KMS-11 (cell line): ENCODE measurements at regions not wholly inside any gene's neighbourhood (a gene's known extent, or its start where the extent isn't known, plus 50 kb on each side); places are given as distances from the start of the nearest gene placed in this dataset.

Experiments
- H2AFZ ChIP-seq: fragments of 200-600 bp; sonication (generic); 2 replicates; pipeline ENCODE4 v1.6.1; 2016; ENCODE audit warnings: antibody characterized with exemption, mixed run types, low read depth
- H3K27ac ChIP-seq: fragments of 200-600 bp; sonication (generic); 2 replicates; pipeline ENCODE4 v1.6.1; 2016; ENCODE audit warnings: mild to moderate bottlenecking, mixed run types
- H3K27me3 ChIP-seq: fragments of 200-600 bp; sonication (generic); 2 replicates; pipeline ENCODE4 v1.6.1; 2017; ENCODE audit warnings: mild to moderate bottlenecking, low read depth, mixed run types, moderate library complexity; ENCODE audit not compliant: insufficient read depth
- H3K36me3 ChIP-seq: fragments of 200-600 bp; sonication (generic); 2 replicates; pipeline ENCODE4 v1.6.1; 2017; ENCODE audit warnings: mild to moderate bottlenecking, mixed run types; ENCODE audit not compliant: insufficient read depth
- H3K4me1 ChIP-seq: fragments of 200-600 bp; sonication (generic); 2 replicates; pipeline ENCODE4 v1.6.1; 2016; ENCODE audit warnings: mild to moderate bottlenecking, low read depth, mixed run types; ENCODE audit not compliant: poor library complexity, severe bottlenecking
- H3K4me2 ChIP-seq: fragments of 200-600 bp; sonication (generic); 2 replicates; pipeline ENCODE4 v1.7.0; 2016; ENCODE audit warnings: mild to moderate bottlenecking, mixed run types
- H3K4me3 ChIP-seq: fragments of 200-600 bp; sonication (generic); IDR thresholded peaks from 2 replicates; pipeline ENCODE4 v1.6.1; 2017; ENCODE audit warnings: low read depth, low read length, mixed read lengths; ENCODE audit not compliant: insufficient read depth
- H3K79me2 ChIP-seq: fragments of 200-600 bp; sonication (generic); 2 replicates; pipeline ENCODE4 v1.6.1; 2016; ENCODE audit warnings: low read depth, mixed run types; ENCODE audit not compliant: insufficient read depth
- H3K9ac ChIP-seq: fragments of 200-600 bp; sonication (generic); 2 replicates; pipeline ENCODE4 v1.6.1; 2016; ENCODE audit warnings: mild to moderate bottlenecking, mixed run types
- H4K20me1 ChIP-seq: fragments of 200-600 bp; sonication (generic); 2 replicates; pipeline ENCODE4 v1.6.1; 2016; ENCODE audit warnings: mild to moderate bottlenecking, mixed run types; ENCODE audit not compliant: insufficient read depth
- TF ChIP-seq, protein P1 (sequence below): fragments of 200-600 bp; sonication (generic); conservative IDR thresholded peaks from 2 replicates; pipeline ENCODE4 v1.6.1; 2017; ENCODE audit warnings: low read depth, mild to moderate bottlenecking, antibody characterized with exemption, low read length, moderate library complexity, mixed read lengths

DNA sequence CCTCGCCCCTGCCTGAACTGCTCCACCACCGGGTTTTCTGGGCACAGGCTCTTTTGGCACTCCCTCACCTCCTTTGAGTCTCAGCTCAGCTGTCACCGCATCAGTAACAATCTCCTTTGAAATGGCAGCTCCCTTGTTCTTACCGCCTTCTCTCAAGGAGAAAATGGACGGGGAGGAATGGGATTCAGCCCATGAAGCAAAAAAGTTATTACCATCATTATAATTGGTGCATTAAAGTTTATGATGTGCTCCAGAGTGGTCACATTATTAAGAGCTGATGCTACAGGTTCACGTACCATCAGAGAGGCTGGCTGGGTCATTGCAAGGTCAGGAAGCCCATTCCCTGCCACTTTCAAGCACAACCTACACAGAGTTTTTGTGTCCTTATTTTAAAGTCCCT lies 344.7 kb downstream of the AGTPBP1 start:
- TF ChIP-seq, protein P1, sequence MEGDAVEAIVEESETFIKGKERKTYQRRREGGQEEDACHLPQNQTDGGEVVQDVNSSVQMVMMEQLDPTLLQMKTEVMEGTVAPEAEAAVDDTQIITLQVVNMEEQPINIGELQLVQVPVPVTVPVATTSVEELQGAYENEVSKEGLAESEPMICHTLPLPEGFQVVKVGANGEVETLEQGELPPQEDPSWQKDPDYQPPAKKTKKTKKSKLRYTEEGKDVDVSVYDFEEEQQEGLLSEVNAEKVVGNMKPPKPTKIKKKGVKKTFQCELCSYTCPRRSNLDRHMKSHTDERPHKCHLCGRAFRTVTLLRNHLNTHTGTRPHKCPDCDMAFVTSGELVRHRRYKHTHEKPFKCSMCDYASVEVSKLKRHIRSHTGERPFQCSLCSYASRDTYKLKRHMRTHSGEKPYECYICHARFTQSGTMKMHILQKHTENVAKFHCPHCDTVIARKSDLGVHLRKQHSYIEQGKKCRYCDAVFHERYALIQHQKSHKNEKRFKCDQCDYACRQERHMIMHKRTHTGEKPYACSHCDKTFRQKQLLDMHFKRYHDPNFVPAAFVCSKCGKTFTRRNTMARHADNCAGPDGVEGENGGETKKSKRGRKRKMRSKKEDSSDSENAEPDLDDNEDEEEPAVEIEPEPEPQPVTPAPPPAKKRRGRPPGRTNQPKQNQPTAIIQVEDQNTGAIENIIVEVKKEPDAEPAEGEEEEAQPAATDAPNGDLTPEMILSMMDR: no peak
- Histone ChIP-seq H3K4me2 (no peak overlapping the region), H2AFZ (no peak overlapping the region), H3K79me2 (no peaks in the 10 kb centered on the region), H3K4me1 (no peaks in the 10 kb centered on the region), H3K36me3 (no peaks in the 10 kb centered on the region), H3K9ac (no peak overlapping the region), H3K4me3 (no peak overlapping the region), H4K20me1 (no peaks in the 10 kb centered on the region), H3K27ac (no peak overlapping the region), H3K27me3 (no peaks in the 10 kb centered on the region)

DNA sequence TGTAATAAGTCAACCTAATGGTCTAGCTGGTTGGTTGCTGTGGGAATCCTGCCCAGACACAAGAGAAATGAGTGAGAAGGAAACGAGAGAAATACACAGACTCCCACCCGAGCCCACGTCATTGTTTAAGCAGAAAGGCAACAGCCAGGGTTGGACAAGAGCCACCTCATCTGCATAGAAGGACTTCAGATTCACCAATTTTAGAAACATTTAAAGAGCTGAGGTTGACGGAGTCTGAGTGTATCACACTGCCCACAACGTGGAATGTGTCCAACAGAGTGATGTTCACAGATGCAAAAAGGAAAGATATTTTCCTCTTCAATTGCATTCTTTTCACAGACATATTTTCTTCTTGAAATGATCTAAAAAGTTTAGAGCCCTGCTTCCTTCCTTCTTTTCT lies 349.5 kb downstream of the AGTPBP1 start:
- Histone ChIP-seq H4K20me1 (no peaks in the 10 kb centered on the region), H3K27ac (no peak overlapping the region), H2AFZ (no peak overlapping the region), H3K79me2 (no peaks in the 10 kb centered on the region), H3K4me3 (no peak overlapping the region), H3K4me2 (no peak overlapping the region), H3K27me3 (no peaks in the 10 kb centered on the region), H3K9ac (no peak overlapping the region), H3K36me3 (no peaks in the 10 kb centered on the region), H3K4me1 (no peaks in the 10 kb centered on the region)
- TF ChIP-seq, protein P1: no peak

DNA sequence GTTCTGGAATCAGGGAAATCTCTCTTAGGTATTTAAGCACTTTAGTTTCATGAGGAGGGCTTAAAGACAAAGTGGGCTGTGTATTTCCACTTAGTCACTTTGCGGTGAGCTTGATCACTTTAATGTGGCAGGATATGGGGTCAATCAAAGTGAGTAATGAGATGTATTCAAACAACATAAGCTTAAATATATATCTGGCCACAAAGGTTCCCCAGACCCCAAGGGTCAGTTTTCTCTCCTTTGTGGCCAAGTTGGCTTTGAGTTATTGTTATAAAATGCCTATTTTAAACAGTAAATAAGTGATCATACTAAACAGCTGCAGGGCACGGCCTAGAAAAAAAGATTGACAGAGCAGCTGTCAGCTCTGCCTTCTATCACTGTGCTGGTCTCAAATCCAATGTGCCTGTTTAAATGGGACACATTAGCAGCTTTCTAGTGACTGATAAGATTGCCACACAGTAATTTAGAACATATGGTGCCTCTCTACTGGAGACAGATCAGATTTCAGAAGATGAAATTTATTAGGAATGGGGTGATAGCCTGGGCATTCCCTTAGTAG lies 363.9 kb downstream of the AGTPBP1 start:
- Histone ChIP-seq H3K4me3 (no peak overlapping the region), H2AFZ (no peak overlapping the region), H3K27me3 (no peaks in the 10 kb centered on the region), H3K9ac (no peak overlapping the region), H4K20me1 (no peaks in the 10 kb centered on the region), H3K36me3 (no peaks in the 10 kb centered on the region), H3K79me2 (no peaks in the 10 kb centered on the region), H3K4me1 (peaks cover 8% of the 10 kb centered on the region), H3K27ac (no peak overlapping the region), H3K4me2 (no peak overlapping the region; the same call in 1 of the 2 replicates)
- TF ChIP-seq, protein P1: no peak

DNA sequence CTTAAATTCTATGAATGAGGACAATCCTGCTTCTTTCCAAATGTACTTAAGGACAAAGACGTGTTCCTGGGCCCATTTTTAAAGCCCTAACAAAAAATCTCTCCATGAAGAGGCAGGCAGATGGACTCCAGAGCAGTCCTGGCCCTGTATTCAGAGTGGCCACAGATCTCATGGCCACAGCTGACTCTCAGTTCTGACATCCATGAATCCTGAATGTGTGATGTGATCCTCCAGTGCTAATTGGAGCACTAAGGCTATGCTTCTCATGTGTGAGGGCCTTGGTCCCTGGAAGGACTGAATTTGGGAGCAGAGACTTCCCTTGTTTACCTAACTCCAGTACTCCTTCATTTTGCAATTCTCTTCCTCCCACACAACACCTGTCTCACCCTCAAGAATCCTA lies 373.0 kb downstream of the AGTPBP1 start:
- no peaks in the 10 kb centered on the region for H4K20me1 ChIP-seq
- no peak overlapping the region for H3K27ac ChIP-seq
- no peaks in the 10 kb centered on the region for H3K36me3 ChIP-seq
- H3K79me2 ChIP-seq: no peaks in the 10 kb centered on the region
- H3K9ac ChIP-seq: no peak overlapping the region
- no peaks in the 10 kb centered on the region for H3K27me3 ChIP-seq
- H3K4me1 ChIP-seq: no peaks in the 10 kb centered on the region
- no peak overlapping the region for H2AFZ ChIP-seq
- H3K4me2 ChIP-seq: no peak overlapping the region
- H3K4me3 ChIP-seq: no peak overlapping the region
- TF ChIP-seq, protein P1: no peak
